ENCODE measurements at regions not wholly inside any gene's neighbourhood (a gene's known extent, or its start where the extent isn't known, plus 50 kb on each side); places are given as distances from the start of the nearest gene placed in this dataset.
"Not testable (repeated sequence)": the region's sequence is repeated elsewhere in the genome, so short reads cannot be mapped to it uniquely, and the experiment has no call there.

- no peak for DNase-seq (ENCODE audit: low read depth in 2 of 2)
Observed at GRCh38 chr2:193476171-193476800, 1281.6 kb upstream of the TMEFF2 start.

GRCh38 chr2:193475038-193475437 lies 1280.3 kb upstream of the TMEFF2 start:
- DNase-seq (ENCODE audit: low read depth in 2 of 2): no peak

GRCh38 chr2:193469251-193469650 lies 1274.5 kb upstream of the TMEFF2 start:
- no peak for DNase-seq (ENCODE audit: low read depth in 2 of 2)

- no peak for DNase-seq (ENCODE audit: low read depth in 2 of 2)
Observed at GRCh38 chr2:193467276-193467987, 1272.7 kb upstream of the TMEFF2 start.

- no peak for DNase-seq (ENCODE audit: low read depth in 2 of 2)
Observed at GRCh38 chr2:193463011-193463410, 1268.3 kb upstream of the TMEFF2 start.

- no peak for DNase-seq (ENCODE audit: low read depth in 2 of 2)
Observed at GRCh38 chr2:193462411-193462810, 1267.7 kb upstream of the TMEFF2 start.

- DNase-seq (ENCODE audit: low read depth in 2 of 2): no peak
Observed at GRCh38 chr2:193461431-193461934, 1266.8 kb upstream of the TMEFF2 start.

GRCh38 chr2:193446967-193447366 lies 1252.2 kb upstream of the TMEFF2 start:
- DNase-seq (ENCODE audit: low read depth in 2 of 2): no peak

- no peak for DNase-seq (ENCODE audit: low read depth in 2 of 2)
Observed at GRCh38 chr2:193442293-193442692, 1247.6 kb upstream of the TMEFF2 start.

- no peak for DNase-seq (ENCODE audit: low read depth in 2 of 2)
Observed at GRCh38 chr2:193428336-193428818, 1233.6 kb upstream of the TMEFF2 start.

GRCh38 chr2:193412368-193412767 lies 1217.6 kb upstream of the TMEFF2 start:
- not testable (repeated sequence) for DNase-seq (ENCODE audit: low read depth in 2 of 2)

GRCh38 chr2:193409951-193410350 lies 1215.2 kb upstream of the TMEFF2 start:
- DNase-seq (ENCODE audit: low read depth in 2 of 2): no peak

GRCh38 chr2:193382583-193382982 lies 1187.8 kb upstream of the TMEFF2 start:
- no peak for DNase-seq (ENCODE audit: low read depth in 2 of 2)

GRCh38 chr2:193377789-193378188 lies 1183.1 kb upstream of the TMEFF2 start:
- DNase-seq (ENCODE audit: low read depth in 2 of 2): no peak

- DNase-seq (ENCODE audit: low read depth in 2 of 2): no peak
Observed at GRCh38 chr2:193373120-193373519, 1178.4 kb upstream of the TMEFF2 start.

GRCh38 chr2:193371200-193371599 lies 1176.5 kb upstream of the TMEFF2 start:
- no peak for DNase-seq (ENCODE audit: low read depth in 2 of 2)

- DNase-seq (ENCODE audit: low read depth in 2 of 2): no peak
Observed at GRCh38 chr2:193368615-193369014, 1173.9 kb upstream of the TMEFF2 start.

GRCh38 chr2:193357508-193357907 lies 1162.8 kb upstream of the TMEFF2 start:
- no peak for DNase-seq (ENCODE audit: low read depth in 2 of 2)

- not testable (repeated sequence) for DNase-seq (ENCODE audit: low read depth in 2 of 2)
Observed at GRCh38 chr2:193352665-193353242, 1158.0 kb upstream of the TMEFF2 start.

- no peak for DNase-seq (ENCODE audit: low read depth in 2 of 2)
Observed at GRCh38 chr2:193350509-193350908, 1155.8 kb upstream of the TMEFF2 start.

GRCh38 chr2:193349642-193350041 lies 1154.9 kb upstream of the TMEFF2 start:
- DNase-seq (ENCODE audit: low read depth in 2 of 2): no peak

- no peak for DNase-seq (ENCODE audit: low read depth in 2 of 2)
Observed at GRCh38 chr2:193348055-193348454, 1153.3 kb upstream of the TMEFF2 start.

GRCh38 chr2:193336781-193337180 lies 1142.0 kb upstream of the TMEFF2 start:
- DNase-seq (ENCODE audit: low read depth in 2 of 2): no peak
